ENCODE measurements at regions not wholly inside any gene's neighbourhood (a gene's known extent, or its start where the extent isn't known, plus 50 kb on each side); places are given as distances from the start of the nearest gene placed in this dataset.
"Not testable (repeated sequence)": the region's sequence is repeated elsewhere in the genome, so short reads cannot be mapped to it uniquely, and the experiment has no call there.

DNA sequence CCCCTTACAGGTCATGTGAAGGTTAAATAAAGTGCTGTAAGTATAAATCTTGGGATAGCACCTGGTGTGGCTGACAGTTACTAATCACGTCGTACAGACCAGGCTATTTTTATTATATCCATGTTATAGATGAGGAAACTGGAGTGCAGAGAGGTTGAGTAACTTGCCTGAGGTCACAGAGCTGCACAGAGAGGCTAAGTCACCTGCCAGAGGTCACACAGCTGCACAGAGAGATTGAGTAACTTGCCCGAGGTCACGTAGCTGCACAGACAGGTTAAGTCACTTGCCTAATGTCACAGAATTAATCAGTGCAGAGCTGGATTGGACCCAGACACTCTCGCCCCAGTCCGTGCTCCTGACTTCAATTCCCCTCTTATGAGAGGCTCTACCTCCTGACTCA lies 171.5 kb downstream of the NUP210 start:
- DNase-seq (ENCODE audit: low spot score) = no peak

DNA sequence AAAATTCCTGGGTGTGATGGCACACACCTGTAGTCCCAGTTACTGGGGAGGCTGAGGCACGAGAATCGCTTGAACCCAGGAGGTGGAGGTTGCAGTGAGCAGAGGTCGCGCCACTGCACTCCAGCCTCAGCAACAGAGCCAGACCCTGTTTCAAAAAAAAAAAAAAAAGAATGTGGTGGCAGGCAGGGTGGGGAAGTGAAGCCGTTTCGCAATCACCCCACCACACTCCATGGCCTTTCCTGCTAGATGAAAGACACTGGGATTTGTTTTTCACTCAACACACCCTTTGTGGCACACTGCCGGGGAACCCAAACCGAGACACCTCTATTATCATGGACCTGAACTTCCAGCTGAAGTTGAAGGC lies 172.4 kb upstream of the IQSEC1 start:
- no peak for DNase-seq (ENCODE audit: low spot score)

DNA sequence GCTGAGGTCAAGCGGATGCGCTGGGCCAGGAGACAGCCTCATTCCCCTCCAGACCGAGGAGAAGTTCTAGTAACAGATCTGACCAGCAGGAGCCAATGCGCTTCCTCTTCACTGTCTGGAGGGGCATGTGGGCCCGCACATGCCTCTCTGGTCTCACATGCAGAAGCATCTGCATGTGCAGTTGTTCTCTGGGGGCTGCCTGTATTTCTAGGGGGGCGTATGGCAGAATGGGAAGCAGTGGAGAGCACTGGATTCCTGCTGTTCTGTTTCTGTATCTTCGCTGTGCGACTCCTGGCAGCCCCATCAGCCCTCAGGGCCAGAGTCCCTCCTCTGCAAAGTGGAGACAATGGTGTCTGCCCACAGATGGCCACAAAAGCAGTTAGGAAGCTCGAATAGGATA lies 170.4 kb upstream of the IQSEC1 start:
- no peak for DNase-seq (ENCODE audit: low spot score)

GRCh38 chr3:13242364-13242737 lies 169.1 kb upstream of the IQSEC1 start:
- no peak for DNase-seq (ENCODE audit: low spot score)

- no peak for DNase-seq (ENCODE audit: low spot score)
Measured at GRCh38 chr3:13241621-13242363, 168.6 kb upstream of the IQSEC1 start.

DNA sequence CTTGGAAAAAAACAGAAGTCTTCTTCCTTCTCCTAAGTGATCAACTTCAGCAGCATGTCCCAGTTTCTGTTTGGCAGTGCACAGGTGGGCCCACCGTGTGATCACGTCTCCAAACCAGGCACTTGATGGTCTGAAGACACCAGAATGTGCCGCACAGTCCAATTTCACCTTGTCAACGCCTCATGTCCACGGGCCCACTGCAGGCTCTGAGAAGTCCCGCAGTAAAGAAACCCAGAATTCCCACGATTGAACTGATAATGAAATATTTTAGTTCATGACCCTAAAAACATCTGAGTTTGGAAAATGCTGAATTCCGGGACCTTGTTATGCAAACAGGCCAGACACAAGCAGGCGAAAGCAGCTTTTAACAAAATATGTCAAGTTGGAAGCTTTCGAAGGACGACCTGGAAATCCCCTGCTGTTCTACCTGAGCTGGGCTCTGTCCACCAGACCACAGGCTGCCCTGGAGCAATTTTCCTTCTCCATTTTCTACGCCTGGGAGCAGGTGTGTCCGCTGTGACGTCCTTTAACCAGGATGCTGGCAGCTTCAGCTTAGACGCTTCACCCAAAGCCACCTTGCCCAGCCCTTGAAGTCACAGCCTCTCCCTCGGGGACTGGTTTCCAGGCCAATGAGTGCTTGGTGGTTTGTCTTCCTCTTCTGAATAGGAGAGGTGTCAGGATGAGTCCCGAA lies 167.8 kb upstream of the IQSEC1 start:
- no peak for DNase-seq (ENCODE audit: low spot score)

DNA sequence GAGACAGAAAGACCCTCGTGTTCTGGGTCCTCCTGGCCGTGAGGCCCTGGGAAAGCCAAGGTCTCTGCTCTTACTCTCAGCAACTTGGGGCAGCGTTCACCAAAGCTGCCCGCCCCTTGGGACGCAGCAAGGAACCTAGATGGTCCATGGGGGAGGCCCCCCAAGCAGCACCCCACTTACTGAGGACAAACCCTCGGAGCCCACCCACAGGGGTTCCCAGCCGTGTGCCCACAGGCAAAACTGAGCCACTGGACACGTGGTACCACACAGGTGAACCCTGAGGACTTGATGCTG lies 166.2 kb upstream of the IQSEC1 start:
- no peak for DNase-seq (ENCODE audit: low spot score)

DNA sequence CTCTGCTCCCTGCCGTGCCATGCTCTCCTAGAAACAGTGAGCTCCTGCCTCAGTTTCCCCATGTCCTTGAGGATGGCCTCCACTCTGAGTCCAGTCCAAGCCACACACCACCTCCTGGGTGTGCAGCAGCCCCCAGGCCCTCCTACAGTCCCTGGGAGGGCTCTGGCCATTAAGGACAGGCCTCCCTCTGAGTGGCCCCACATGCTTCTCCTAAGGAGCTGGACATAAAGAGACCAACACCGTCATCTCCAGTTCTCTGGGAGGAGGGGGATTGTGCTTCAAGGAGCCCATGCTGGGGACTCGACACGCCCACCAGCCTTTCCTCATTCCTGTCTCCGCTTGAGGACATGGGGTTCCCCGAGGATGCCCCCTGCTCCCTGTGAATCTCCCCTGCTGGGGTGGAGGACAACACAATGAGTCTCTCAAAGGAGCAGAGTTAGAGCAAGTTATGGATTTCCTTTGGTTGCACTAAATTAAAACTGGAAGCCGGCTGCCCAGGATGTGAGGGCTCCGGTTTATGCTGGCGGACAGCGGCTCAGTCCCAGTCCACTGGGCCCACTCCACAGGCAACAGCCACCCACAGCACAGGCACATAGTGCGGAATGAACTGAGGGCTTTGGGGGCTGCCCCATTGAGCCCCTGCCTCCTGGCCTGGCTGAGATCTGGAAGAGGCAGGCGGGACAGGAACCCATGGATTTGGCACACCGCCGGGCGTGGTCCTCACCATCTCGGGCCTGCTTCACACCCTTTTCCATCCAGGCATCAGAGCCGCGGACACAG lies 165.6 kb upstream of the IQSEC1 start:
- no peak for DNase-seq (ENCODE audit: low spot score)

GRCh38 chr3:13237776-13238490 lies 164.7 kb upstream of the IQSEC1 start:
- no peak for DNase-seq (ENCODE audit: low spot score)

DNA sequence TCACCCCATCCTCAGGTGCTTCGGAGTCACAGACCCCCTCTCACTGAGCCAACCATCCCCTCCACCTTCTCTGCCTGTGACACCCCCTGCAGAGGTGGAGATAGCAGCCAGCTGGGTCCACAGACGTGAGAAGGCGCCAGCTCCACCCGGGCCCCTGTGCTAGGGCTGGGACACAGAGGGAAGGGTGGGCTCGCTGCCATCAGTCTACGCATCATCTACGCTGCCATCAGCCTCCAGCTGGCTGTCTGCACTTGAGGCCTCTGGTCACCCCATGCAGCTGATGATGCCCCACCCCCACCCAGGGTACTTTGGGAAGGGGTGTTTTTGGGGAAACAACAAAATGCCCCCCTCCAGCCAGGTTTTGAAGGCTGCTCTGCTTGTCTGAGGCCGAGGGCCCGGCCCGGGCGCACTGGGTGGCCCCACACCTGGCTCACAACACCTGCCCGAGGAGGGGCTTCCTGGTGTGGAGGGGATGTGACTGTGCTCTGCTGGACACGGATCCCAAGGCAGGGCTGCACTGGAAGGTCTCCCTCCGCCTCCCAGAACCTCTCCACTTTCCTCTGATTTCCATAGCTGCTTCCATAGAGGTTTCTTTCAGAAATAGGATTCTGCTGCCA lies 163.4 kb upstream of the IQSEC1 start:
- no peak for DNase-seq (ENCODE audit: low spot score)

GRCh38 chr3:13235897-13236296 lies 162.7 kb upstream of the IQSEC1 start:
- no peak for DNase-seq (ENCODE audit: low spot score)

DNA sequence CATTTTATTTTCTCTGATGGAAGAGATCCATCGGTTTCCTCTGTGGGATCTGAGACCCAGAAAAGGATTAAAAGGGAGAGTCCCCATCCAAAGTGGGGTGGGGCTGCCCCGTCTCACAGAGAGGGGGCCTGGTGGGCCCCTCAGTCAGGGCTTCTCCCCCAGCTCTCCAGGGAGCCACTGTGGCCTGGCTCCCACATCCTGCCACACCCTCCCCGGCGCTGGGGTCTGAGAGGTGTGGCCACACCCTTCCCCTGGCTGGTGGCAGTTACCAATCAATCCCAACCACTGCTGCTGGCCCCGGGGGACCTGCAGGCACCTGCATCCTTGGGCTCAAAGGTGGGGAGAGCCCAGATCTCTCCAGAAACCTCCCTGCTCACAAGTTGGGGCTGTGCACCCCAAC lies 161.8 kb upstream of the IQSEC1 start:
- DNase-seq (ENCODE audit: low spot score) = no peak

DNA sequence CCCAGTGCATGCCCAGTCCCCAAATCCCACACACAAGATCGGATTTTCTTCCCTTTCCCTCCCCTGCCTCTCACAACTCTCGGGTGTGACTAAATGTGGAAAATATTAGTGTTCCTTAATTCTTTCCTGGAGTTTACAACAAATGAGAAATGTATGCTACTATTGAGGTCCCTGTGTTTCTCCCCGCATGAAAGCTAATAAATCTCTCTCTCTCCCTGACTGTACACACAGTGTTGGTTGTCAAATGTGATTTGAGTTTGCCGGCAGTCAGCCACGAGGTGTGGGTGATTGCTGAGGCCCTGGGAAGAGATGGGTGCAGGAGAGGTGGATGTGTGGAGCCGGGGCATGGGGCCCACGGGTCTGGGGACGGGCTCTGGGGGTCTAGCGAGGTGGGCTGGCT lies 161.4 kb upstream of the IQSEC1 start:
- no peak for DNase-seq (ENCODE audit: low spot score)

GRCh38 chr3:13233487-13234485 lies 160.6 kb upstream of the IQSEC1 start:
- no peak for DNase-seq (ENCODE audit: low spot score)

- no peak for DNase-seq (ENCODE audit: low spot score)
Measured at GRCh38 chr3:13231781-13232666, 158.8 kb upstream of the IQSEC1 start.

DNA sequence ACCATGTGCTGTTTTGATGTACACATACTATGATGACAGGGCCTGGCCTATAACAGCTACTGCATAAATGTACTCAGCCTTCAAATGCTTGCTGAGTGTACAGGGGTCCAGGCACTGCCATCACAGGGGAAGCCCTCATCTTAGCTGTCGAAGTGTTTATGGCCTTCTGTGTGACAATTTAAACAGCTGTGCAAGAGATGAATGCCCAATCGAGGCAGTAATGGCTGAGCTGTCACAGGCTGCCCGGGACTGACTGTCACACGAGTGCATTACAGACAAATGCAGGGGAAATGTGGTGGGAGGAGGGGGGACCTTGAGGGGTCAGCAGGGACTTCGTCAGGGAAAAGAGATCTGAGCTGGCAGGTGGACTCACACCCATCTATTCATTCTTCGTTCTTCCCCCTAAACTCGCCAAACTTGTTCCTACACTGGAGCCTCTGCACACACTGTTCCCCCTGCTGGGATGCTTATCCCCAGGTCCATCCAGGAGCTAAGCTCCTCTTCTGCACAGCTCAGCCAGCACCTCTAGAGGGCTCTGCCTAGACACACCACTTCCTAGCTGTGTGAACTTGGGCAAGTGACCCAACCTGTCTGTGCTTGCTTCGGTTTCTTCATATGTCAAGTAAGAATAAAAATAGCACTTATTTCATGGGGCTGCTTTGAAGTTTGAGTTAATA lies 156.2 kb upstream of the IQSEC1 start:
- DNase-seq (ENCODE audit: low spot score) = no peak

DNA sequence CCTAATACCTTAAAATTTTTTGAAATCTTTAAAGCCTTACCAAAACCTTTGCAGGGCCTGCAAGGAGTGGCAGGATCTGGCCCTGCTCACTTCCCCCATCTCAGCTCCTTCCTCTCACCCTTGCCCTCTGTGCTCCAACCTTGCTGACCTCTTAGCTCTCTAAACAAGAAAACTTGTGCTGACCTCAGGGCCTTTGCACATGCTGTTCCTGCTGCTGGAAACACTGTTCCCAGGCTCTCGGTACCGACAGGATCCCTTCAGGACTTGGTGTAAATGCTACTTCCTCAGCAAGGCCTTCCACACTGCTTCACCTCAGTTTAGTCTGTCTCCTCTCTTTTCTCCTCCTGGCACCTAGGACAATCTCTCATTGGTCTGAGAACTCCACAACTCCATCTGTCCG lies 155.4 kb upstream of the IQSEC1 start:
- DNase-seq (ENCODE audit: low spot score) = no peak

DNA sequence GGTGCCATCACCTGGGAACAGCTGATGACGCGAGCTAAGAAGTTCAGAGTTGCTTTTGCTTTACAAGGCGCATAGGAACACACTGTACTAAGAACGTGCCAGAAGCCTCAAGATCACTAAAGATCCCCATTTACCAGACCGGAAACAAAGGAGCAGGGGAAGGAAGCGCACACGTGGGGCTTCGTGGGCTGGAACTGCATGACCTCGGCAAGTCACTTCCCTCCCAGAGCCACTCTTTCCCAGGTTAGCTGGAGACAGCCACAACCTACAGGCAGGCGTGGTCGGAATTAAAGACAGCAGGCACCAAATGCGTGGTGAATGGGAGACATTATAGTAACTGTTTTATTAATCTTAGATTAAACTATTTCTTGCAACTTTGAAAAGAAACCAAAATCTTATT lies 154.9 kb upstream of the IQSEC1 start:
- DNase-seq (ENCODE audit: low spot score) = not testable (repeated sequence)
